NCI-H1092 treated with DMSO at 0.1 percent for 48 hours (cell line): ENCODE measurements at regions not wholly inside any gene's neighbourhood (a gene's known extent, or its start where the extent isn't known, plus 50 kb on each side); places are given as distances from the start of the nearest gene placed in this dataset.
A peak's percentile ranks its signal among the peaks of the same experiment; 100 is the strongest.
"Not testable (repeated sequence)": the region's sequence is repeated elsewhere in the genome, so short reads cannot be mapped to it uniquely, and the experiment has no call there.

Experiments
- DNase-seq: peaks from one replicate; lab custom pipeline; 2025; lab: John Stamatoyannopoulos, UW

- DNase-seq = peak; percentile 25
Observed at GRCh38 chr18:34529358-34530335, 180.5 kb upstream of the DTNA start.

GRCh38 chr18:34531110-34531509 is 179.0 kb upstream of the DTNA start:
- DNase-seq = no peak

- DNase-seq = not testable (repeated sequence)
Observed at GRCh38 chr18:34534642-34535041, 175.5 kb upstream of the DTNA start.

- no peak for DNase-seq
Observed at GRCh38 chr18:34540897-34541296, 169.2 kb upstream of the DTNA start.

- DNase-seq = no peak
Observed at GRCh38 chr18:34542625-34543024, 167.5 kb upstream of the DTNA start.

- DNase-seq = no peak
Observed at GRCh38 chr18:34543356-34543755, 166.7 kb upstream of the DTNA start.

GRCh38 chr18:34543945-34544344 is 166.2 kb upstream of the DTNA start:
- peak; percentile 35 for DNase-seq

GRCh38 chr18:34544930-34545329 is 165.2 kb upstream of the DTNA start:
- peak; percentile 45 for DNase-seq

GRCh38 chr18:34548120-34548972 is 161.8 kb upstream of the DTNA start:
- no peak for DNase-seq

- no peak for DNase-seq
Observed at GRCh38 chr18:34548973-34549294, 161.2 kb upstream of the DTNA start.

- DNase-seq = no peak
Observed at GRCh38 chr18:34549367-34549766, 160.7 kb upstream of the DTNA start.

GRCh38 chr18:34550156-34550555 is 159.9 kb upstream of the DTNA start:
- no peak for DNase-seq

GRCh38 chr18:34550902-34551301 is 159.2 kb upstream of the DTNA start:
- no peak for DNase-seq

- no peak for DNase-seq
Observed at GRCh38 chr18:34551824-34552223, 158.3 kb upstream of the DTNA start.

GRCh38 chr18:34562252-34562870 is 147.7 kb upstream of the DTNA start:
- DNase-seq = no peak

- DNase-seq = no peak
Observed at GRCh38 chr18:34567857-34568256, 142.2 kb upstream of the DTNA start.

GRCh38 chr18:34576622-34577021 is 133.5 kb upstream of the DTNA start:
- DNase-seq = no peak

GRCh38 chr18:34583895-34584294 is 126.2 kb upstream of the DTNA start:
- DNase-seq = no peak

GRCh38 chr18:34590503-34590902 is 119.6 kb upstream of the DTNA start:
- no peak for DNase-seq

GRCh38 chr18:34591920-34592444 is 118.1 kb upstream of the DTNA start:
- no peak for DNase-seq

- DNase-seq = no peak
Observed at GRCh38 chr18:34592481-34592880, 117.6 kb upstream of the DTNA start.

GRCh38 chr18:34592961-34593382 is 117.1 kb upstream of the DTNA start:
- no peak for DNase-seq
